K562 (cell line): ENCODE measurements at regions not wholly inside any gene's neighbourhood (a gene's known extent, or its start where the extent isn't known, plus 50 kb on each side); places are given as distances from the start of the nearest gene placed in this dataset.

Source experiments
- ATF2 ChIP-seq: sonication (generic); formaldehyde crosslinking; IDR thresholded peaks from 2 replicates; pipeline ENCODE4 v1.8.1; 2022; ENCODE audit warnings: missing genetic modification reagents
- BHLHE40 ChIP-seq: IDR thresholded peaks from 2 replicates; pipeline ENCODE4 v1.6.1; 2011; ENCODE audit warnings: low read length, improper control_type of control experiment
- CHD4 ChIP-seq: fragments of 200-600 bp; sonication (generic); IDR thresholded peaks from 3 replicates; pipeline ENCODE4 v1.6.1; 2012; ENCODE audit warnings: low read depth, mild to moderate bottlenecking, mixed read lengths, low read length, inconsistent platforms; ENCODE audit not compliant: insufficient read depth, insufficient replicate concordance, poor library complexity, severe bottlenecking
- CTCF ChIP-seq, 3 experiments: IDR thresholded peaks in 2 of 3; conservative IDR thresholded peaks in 1 of 3; 2 replicates each; pipeline ENCODE4 v1.5.1; 2011 to 2012; ENCODE audit warnings: low read length in 3 of 3, mild to moderate bottlenecking in 3 of 3, control low read depth in 2 of 3, improper control_type of control experiment in 1 of 3, inconsistent platforms in 1 of 3, low read depth in 1 of 3, mixed read lengths in 1 of 3, moderate library complexity in 1 of 3; ENCODE audit not compliant: insufficient read depth in 2 of 3
- GTF3C2 ChIP-seq: IDR thresholded peaks from 3 replicates; pipeline ENCODE4 v1.6.1; 2011; ENCODE audit warnings: borderline replicate concordance, mild to moderate bottlenecking, moderate library complexity; ENCODE audit not compliant: insufficient read length; ENCODE audit errors: extremely low read depth
- MAX ChIP-seq: sonication (generic); formaldehyde crosslinking; IDR thresholded peaks from 2 replicates; pipeline ENCODE4 v1.9.0; 2022; ENCODE audit warnings: mild to moderate bottlenecking, missing genetic modification reagents
- MYBL2 ChIP-seq, 2 experiments: fragments of 450-650 bp in 1 of 2; sonication (generic) in 1 of 2; formaldehyde crosslinking in 1 of 2; IDR thresholded peaks; 2 replicates each; pipeline versions ENCODE4 v1.6.1 to v1.8.1; 2017 to 2022; ENCODE audit warnings: borderline replicate concordance in 1 of 2, inconsistent platforms in 1 of 2, low read depth in 1 of 2, mild to moderate bottlenecking in 1 of 2, missing genetic modification reagents in 1 of 2, moderate library complexity in 1 of 2
- NBN ChIP-seq: fragments of 450-650 bp; IDR thresholded peaks from 2 replicates; pipeline ENCODE4 v1.6.1; 2016; ENCODE audit warnings: low read depth, mild to moderate bottlenecking
- PATZ1 ChIP-seq: fragments of 250-450 bp; sonication (Bioruptor Pico); IDR thresholded peaks from 2 replicates; pipeline ENCODE4 v1.5.0; 2020; ENCODE audit warnings: mild to moderate bottlenecking, borderline replicate concordance
- PKNOX1 ChIP-seq: fragments of 450-650 bp; IDR thresholded peaks from 2 replicates; pipeline ENCODE4 v1.6.1; 2016
- PRPF4 ChIP-seq: fragments of 200-400 bp; formaldehyde crosslinking; IDR thresholded peaks from one replicate; pipeline ENCODE4 v1.6.1; 2017; ENCODE audit warnings: low read length, low read depth, mild to moderate bottlenecking; ENCODE audit not compliant: insufficient read depth, poor library complexity, severe bottlenecking
- SMARCB1 ChIP-seq: IDR thresholded peaks from 2 replicates; pipeline ENCODE4 v1.6.1; 2011; ENCODE audit warnings: improper control_type of control experiment, low read depth; ENCODE audit not compliant: insufficient read length
- ZBTB2 ChIP-seq: fragments of 450-650 bp; IDR thresholded peaks from 2 replicates; pipeline ENCODE4 v1.6.1; 2016; ENCODE audit warnings: antibody characterized with exemption

GRCh38 chr15:47470983-47471382 lies 246.3 kb upstream of the SEMA6D start:
- TF ChIP-seq CTCF (IDR thresholded peaks at IDR 0.05 in 2 of 3, conservative IDR thresholded peaks at IDR 0.05 in 1 of 3; ENCODE audit: insufficient read depth in 2 of 3, low read depth in 1 of 3, low read length in 3 of 3) (no peak), MYBL2 (IDR thresholded peaks at IDR 0.05; ENCODE audit: low read depth) (no peak), MYBL2 (CRISPR knock-in tag; IDR thresholded peaks at IDR 0.05; ENCODE audit: borderline replicate concordance) (no peak), BHLHE40 (no peak), GTF3C2 (no peak), PRPF4 (no peak), PATZ1 (CRISPR knock-in tag) (no peak), NBN (no peak), CHD4 (no peak), SMARCB1 (no peak), MAX (CRISPR knock-in tag) (no peak), ZBTB2 (no peak), ATF2 (no peak), PKNOX1 (no peak)
